Fibroblast of skin of right biceps (primary cell): ENCODE measurements at regions not wholly inside any gene's neighbourhood (a gene's known extent, or its start where the extent isn't known, plus 50 kb on each side); places are given as distances from the start of the nearest gene placed in this dataset.
A peak's percentile ranks its signal among the peaks of the same experiment; 100 is the strongest.

Experiments used
- DNase-seq: peaks from one replicate; pipeline ENCODE4 v3.0.0-alpha.2; 2013

DNA sequence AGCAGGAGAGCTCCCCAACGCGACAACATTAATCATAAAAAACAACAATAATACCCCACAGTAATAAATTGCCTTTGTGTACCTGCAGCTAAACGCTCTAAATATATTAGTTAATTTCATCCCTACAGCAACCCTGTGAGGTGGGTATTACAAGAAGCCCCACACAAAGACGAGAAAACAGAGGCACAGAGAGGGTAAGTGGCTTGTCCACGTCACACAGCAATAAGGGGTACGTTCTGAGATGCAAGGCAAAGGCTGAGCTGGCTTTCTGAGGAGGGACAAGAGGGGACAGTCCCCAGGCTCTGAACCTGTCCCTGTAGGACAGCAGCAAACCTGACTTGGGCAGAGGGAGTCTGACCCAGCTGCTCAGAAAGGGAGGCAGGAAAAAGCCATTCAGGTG, 78.2 kb downstream of the NCOR2 start:
- no peak for DNase-seq

DNA sequence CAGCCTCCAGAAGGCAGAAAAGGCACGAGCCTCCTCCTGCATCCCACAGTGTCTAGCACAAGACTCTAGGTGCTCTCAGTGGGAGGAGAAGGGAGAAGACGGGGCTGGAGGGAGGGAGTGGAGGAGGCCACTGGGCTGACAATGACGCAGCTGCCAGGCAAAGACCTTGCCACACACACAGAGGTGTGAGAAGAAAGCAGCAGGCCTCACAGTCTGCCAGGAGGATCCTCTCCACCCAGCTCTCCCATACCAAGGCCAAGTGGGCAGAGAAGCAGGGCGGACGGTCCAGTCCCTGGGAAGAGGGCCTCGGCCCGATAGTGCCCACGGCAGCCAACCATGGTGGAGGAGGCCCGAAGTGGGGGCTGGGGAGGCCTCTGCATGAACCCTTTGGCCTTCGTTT, 78.9 kb downstream of the NCOR2 start:
- no peak for DNase-seq

DNA sequence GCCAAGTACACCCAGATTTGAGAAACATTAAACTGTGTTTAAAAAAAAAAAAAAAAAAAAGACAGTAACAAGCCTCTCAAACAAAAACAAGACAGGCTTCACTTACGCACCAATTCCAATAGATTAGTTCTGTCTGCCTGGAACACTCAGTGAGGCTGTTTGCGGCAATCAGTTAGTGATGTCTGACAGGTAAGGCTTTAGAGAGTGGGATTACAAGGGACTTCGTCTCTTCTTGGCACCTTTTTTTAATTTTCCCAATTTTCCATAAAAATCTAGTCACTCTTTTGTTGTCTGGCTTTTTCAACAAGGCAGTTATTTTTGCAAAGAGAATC, 79.6 kb downstream of the NCOR2 start:
- no peak for DNase-seq

DNA sequence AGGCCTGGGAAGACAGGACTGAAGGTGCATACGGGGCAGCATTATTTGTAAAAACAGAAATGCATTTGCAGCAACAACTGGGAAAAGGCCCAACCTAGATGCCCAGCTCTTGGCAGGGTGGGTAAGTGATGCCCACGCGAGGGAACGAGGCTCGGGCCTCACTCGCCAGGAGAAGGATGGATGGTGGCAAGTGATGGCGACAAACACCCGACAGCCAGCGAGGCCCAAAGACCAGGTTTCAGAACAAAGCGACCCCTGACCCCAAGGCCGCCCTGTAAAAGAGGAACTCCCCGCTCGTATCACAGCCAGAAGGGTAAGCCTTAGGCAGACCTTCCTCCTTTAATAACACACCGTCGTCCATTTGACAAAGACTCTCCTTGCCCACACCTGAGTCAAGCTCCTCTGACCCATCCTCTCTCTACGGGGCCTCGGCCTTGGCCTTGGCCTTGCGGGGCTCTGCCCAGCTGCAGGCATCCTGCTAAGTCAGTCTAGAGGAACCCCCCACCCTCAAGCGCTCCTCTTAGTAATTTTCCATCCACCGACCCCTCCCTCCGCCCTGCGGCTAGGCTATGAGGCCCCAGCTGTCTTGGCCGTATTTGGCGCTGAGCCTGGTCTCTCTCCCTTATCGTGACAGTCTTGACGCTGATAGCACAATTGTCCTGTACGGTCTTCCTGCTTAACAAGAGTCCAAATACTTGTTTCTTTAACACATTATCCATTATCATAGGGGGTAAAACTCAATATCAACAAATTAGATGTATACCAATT, 80.2 kb downstream of the NCOR2 start:
- DNase-seq, result no peak

DNA sequence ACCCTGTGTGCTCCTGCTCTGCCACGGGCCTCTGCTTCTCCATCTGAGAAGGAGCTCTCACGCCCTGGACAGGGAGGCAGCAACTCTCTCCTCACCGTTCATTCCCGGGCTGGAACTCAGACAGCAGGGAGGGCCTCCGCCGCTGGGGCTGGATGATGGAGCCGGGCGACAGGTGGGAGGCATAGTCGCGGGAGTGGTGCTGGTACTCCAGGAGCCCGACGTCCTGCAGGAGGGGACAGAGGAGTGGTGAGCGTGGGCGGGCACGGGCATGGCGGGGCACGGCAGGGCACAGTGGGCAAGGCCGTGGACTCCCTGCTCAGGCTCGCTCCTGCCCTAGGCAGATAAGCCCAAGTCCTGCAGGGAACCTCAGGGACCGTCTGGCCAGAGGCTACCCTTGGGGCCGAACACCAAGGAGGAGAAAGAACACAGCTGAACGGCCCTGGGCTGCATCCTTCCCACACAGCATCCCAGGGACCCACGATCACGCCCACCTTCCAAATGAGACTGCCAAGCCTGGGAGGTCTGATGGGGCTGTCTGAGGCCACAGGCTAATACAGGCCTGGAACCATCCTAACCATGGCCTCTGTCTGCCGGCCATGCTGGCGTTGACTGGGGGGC, 81.0 kb downstream of the NCOR2 start:
- no peak for DNase-seq

DNA sequence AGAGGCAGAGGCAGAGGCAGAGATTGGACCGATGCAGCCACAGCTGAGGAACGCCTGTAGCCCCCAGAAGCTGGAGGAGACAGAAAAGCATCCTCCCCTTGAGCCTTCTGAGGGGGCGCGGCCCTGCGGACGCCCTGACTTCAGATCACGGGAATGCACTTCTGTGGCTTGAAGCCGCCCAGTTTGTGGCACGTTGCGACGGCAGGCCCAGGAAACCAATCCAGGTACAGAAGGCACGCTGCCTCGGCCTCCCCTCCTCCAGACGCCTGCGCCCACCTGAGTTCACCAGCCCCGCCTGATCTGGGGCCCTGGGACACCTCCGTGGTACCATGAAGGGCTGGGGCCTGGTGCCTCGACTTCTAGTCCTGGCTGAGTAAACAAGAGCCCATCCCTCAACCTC, 82.0 kb downstream of the NCOR2 start:
- DNase-seq, result no peak

DNA sequence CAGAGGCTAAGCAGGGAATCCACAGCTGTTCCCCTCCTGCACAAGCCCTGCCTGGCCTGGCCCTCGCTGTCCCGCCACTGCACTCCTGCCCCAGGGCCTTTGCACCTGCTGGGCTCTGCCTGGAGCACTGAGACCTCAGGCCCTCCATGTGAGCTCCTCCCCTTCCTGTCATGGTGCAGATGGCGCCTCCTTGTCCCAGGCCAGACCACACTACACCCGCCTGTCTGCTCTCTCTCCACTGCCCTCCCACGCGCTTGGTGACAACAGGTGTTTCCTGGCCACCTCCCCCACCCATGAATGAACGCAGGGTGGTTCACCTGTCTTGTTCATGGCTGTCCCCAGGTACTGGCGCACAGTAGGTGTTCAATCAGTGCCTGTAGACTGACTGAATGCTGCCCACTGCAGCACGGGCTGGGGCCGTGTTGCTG, 82.9 kb downstream of the NCOR2 start:
- DNase-seq, result no peak

DNA sequence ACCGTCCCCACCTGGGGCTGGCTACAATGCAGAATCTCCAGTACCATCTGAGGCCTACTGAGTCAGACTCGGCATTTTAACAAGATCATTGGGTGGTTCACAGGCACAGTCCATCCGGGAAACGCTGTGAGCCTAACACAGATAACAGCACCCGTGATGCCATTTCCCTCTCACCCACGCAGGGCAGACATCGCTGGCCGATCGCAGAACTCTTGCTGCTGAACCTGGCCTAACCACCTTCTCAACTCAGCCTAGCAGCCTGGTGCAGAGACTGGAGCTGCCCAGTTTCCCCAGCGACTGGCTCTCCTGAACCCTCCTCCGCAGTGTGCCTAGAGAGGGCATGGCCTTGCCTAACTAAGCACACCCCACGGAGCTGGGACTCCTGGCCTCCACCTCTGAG, 83.3 kb downstream of the NCOR2 start:
- DNase-seq, result no peak

DNA sequence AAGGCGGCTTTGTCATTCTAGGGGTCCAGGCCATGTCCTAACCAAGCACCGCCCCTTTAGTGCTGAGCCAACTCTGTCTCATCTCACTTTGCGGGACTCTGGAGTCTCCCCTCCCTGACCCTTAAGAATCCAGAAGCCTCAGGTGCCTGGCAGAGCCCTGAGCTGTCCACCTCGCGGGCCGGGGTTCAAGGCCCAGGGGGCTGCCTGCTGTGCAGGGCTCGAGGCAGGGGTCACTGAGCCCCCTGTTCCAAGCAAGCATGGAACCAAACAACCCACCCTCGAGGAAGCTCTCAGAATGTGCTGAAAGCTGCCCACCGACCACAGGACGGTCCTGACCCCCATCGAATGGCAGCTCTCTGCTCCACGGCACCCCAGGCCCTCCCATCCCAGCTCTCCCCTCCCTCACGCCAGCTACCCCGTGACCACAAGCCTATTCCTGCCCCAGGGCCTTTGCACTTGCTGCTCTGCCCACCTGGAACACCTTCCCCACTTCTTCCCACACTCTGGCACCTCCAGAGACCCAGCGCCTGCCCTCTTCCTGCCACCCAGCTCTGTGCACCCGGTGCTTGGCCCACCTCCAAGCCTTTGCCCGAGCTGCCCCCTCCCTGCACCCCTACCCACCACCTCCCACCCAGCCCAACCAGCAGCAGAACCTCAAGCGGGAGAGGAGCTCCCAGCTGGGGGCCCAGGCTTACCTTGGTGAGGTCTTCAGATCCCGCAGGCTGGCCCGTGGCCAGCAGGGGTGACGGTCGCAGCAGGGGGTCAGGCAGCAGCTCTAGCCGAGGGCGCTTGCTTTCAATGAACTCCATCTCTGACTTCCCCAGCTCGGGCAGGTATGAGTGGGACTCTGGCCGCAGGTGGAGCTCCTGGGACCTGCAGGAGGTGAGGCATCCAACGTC, 84.3 kb downstream of the NCOR2 start:
- DNase-seq, result no peak

DNA sequence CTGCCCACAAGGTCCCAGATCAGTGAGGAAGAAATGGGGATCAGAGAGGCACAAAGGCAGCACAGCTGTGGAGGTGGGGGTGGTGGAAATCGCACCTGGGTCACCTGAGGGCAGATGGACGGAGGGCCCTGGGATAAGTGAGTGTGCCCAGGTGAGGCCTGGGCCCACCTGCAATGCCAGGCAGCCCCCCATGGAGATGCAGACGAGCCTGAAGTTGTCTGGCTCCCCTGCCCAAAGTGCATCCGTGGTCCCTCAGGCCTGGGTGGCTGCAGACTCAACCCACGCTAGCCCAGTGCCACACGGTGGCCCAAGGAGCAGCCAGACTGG, 84.9 kb downstream of the NCOR2 start:
- no peak for DNase-seq

DNA sequence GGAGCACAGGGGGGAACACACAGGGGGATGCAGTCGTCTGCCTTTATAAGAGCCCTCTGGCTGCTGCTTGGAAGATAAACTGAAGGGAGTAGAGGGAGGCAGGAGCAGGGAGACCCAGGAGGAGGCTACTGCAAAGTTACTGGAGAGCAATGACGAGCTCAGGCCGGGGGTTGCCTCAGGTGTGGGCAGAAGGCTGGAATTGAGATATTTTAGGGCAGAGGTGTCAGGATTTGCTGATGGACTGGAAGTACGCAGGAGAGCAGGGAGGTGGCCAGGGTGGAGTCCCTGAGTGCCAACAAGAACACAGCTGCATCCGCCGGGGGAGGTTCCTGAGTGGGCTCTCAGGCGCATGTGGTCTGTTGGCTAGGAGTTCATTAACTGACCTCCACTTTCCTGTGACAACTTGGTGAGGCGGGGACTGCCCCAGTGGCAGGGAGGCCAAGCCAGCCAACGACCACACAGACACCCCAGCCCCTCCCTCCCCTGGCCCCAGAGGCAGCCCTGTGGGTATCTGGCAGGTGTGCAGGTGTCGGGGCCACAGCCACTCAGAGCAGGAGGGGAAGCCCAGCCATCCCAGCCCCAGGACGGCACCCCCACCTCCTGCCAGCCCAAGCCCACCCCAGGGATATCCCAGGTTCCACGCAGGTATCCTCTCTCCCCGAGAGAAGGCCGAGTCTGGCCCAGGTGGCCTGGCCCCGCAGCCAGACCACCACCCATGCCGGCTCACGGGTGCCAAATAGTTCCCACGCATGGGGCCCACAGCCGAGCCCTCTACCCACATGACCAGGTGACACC, 85.4 kb downstream of the NCOR2 start:
- DNase-seq, result no peak

DNA sequence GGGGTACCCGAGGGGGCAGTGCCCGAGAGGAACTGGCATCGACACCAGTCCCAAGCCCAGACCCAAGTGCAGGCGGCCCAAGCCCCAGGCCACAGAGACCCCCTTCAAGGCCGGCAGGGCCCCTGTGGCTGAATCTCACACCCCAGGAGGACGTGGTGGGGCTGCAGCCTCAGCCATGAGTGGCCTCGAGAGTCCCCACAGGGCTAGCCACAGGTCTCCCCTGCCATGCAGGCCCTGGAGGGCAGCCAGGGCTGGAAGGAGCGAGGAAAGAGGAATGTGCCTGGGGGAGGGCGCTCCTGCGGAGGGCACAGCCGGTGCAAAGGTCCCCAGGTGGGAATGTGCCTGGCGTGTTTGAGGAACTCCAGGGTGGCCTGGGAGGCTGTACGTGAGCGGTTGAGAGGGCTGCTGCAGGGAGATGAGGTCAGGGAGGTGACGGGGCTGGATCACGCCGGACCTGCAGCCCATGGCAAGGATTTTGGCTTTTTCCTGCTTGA, 86.1 kb downstream of the NCOR2 start:
- no peak for DNase-seq

DNA sequence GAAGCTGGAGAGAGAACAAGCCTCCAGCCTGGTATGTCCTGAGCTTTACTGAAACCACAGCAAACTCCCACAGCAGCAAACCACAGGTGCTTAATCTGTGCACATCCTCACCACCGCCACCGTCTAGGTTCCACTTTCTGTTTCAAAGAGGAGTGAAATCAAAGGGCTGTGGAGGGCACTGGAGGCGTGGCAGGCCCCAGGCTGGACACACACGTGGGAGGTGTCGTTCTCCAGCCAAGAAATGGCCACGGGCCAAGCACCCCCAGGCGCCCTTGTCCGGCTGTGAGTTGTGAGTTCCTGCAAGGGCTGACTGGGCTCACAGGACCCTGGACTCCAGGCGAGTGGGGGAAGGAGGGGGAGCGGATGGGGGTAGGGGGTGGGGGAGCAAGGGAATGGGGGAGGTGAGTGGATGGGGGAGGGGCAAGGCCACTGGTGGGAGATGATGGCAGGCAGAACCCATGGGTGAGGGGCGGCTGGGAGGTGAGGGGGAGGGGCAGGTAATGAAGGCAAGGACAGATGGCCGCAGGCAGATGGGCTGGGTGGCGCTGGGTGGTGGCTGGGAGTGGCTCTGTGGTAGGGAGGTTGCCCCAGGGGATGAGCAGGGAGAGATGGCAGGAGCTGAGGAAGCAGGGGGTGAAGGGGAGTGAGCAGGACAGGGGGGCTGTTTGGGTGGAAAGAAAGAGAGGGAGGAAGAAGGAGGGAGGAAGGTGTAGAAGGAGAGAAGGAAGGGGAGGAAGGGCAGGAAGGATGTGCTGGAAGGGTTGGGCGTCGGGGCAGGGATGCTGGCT, 86.7 kb downstream of the NCOR2 start:
- DNase-seq, result no peak

DNA sequence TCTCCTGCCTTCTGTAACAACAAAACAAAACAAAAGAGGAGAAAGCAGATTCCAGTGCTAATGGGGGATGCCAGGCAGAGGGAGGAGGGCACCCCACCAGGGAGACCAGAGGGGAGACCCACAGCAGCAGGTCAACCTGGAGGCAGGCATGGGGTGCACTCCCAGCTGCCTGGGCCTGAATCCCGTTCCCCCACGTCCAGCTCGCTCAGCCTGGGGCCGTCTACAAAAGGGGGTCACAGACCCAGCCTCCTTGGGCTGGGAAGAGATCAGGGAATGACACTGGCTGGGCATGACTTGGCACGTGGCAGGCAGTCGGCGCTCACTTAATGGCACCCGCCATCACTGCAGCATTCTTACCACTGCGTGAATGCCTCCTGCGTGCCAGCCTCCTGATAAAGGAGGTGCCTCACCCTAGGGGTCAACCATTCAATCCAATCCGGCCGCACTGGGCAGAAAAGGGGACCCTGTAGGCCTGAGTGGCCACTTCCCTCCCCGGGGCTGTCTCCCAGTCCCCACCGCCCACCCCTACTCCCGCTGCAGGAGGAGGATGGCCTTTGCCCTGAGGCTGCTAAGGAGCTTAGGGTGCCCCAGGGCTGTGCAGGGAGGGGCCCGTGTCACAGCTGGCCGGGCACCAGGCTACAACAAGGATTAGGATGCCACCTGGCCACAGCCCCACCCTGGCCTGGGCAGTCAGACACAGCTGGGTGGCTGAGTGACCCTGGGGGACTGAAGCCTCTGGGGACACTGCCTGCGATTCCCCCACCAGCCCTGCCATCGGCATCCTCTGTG, 87.5 kb downstream of the NCOR2 start:
- no peak for DNase-seq

DNA sequence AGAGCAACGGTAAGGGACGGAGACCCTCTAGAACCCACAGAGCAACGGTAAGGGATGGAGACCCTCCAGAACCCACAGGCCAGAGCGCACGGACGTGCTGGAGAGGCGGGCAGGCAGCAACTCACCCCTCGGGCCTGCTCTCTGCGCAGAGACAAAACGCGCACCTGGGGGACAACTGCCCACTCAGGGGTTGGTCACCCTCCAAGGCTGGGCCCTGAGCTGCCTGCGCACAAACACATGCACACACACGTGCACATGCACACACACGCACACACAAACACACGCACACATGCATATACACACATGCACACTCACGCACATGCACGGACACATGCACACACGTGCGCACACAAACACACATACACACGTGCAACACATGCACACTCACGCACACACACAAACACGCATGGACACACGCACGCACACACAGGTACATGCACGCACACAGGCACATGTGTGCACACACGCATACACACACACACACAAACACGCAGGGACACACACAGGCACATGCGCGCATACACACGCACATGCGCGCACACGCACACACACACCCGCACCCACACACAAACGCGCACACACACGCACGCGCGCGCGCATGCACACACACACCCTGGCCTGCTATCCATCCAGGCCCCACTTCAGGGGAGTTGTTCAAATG, 88.3 kb downstream of the NCOR2 start:
- DNase-seq, result no peak

DNA sequence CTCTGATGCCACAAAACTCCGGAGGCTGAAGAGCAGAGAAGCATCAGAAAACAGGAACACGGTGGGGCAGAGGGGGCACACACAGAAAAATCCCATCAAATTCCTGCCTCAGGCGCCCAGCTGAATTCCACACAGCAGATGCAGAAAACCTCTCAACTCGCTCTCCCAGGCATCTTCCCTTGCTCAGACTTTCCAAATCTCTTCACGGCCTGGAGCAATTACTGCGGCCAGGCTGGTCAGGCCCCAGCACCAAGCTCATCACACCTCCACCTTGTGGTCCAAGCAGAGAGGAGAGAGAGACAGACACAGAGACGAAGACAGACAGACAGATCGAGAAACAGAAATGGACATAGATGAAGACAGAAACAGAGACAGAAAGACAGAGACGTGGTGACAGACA, 89.0 kb downstream of the NCOR2 start:
- DNase-seq, result no peak

DNA sequence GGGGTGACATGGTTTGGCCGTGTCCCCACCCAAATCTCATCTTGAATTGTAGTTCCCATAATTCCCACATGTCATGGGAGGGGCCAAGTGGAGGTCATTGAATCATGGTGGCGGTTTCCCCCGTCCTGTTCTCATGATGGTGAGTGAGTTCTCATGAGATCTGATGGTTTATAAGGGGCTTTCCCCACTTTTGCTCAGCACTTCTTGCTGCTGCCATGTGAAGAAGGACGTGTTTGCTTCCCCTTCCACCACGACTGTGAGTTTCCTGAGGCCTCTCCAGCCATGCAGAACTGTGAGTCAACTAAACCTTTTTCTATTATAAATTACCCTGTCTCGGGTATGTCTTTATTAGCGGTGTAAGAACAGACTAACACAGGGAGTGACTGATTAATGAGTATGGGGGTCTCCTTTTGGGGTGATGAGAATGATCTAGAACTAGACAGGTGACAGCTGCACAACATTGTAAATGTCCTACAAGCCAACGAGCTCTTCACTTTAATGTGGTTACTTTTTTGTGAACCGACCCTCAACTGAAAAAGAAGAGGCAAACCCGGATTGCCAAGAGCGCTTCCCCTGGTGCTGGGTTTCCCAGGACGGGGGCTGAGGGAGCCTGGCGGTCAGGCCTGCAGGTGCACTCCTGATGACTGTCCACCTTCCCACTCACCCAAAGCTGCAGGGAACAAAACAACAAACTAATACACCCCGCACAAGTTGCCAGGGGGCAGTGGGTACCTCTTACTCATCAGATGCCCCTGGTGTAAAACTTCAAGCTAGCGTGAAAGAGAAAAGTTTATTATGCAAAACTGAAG, 90.1 kb downstream of the NCOR2 start:
- peak; percentile 12 for DNase-seq

DNA sequence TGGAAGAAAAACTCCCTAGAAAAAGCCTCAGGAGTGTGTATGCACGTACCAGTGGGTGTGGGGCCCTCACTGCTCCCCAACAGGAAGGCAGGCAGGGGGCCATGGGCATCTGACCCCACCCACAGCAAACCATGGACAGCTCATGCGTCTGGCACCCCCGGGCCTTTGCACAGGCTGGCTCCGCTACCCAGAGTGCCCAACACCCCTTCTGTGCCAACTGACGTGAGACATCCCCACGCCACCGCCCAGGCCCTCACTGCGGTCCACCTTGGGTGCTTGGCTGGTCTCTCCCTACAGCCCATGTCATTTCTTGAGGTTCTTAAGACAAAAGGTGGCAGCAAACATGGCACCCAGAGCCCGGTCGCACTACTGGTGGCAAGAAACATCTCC, 91.4 kb downstream of the NCOR2 start:
- DNase-seq, result no peak

DNA sequence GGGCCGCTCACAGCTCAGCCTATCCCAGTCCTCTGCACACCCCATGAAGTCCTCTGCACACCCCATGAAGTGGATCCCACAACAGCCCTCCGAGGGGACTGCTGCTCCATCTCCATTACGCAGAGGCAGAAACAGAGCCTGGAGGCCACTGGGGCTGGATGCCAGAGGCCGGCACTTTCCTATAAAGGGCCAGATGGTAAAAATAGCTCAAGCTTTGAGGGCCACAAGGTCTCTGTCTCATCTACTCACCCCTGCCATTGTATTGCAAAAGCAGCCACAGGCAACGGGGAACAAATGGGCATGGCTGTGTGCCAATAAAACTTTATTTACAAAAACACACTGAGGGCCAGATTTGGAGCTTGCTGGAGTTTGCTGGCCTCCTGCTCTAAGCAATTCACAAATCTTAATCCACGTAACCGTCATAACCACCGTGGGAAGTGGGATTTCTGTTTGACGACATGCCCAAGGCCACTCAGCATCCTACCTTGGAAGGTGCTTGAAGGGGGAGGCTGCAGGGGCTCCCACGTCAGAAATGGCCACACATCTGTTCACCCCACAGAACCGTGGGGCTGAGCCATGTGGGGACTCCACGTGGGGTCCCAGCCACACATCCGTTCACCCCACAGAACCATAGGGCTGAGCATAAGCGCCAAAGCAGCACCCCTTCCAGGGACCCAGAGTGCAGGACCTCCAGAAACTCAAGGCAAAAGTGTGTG, 92.0 kb downstream of the NCOR2 start:
- no peak for DNase-seq
